ENCODE measurements at regions not wholly inside any gene's neighbourhood (a gene's known extent, or its start where the extent isn't known, plus 50 kb on each side); places are given as distances from the start of the nearest gene placed in this dataset.
A peak's percentile ranks its signal among the peaks of the same experiment; 100 is the strongest.

- no peak for DNase-seq (ENCODE audit: low read depth)
Observed at GRCh38 chr16:5649762-5650743, 552.5 kb upstream of the EEF2KMT start.

GRCh38 chr16:5647051-5647450, 549.5 kb upstream of the EEF2KMT start:
- DNase-seq (ENCODE audit: low read depth) = no peak

GRCh38 chr16:5643855-5644531, 546.4 kb upstream of the EEF2KMT start:
- no peak for DNase-seq (ENCODE audit: low read depth)

GRCh38 chr16:5642436-5642835, 544.8 kb upstream of the EEF2KMT start:
- DNase-seq (ENCODE audit: low read depth) = no peak

DNA sequence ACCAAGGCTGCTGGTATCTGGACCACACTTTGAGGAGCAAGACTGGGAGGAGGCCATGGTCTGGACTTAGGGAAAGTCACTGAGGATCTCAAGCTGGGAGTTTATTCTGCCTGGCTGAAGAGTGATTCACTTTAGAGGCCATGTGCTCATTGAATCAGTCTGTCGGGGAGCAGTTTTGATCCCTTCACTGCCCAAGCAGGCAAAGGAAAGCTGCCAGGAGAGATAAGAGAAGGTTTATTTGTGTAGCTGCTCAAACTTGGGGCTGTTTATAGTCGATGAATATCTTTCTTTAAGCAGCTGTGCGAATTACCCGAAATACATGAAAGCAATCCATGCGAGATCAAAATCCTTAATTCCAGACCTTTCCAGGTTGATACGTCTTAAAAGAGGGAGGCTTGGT, 544.4 kb upstream of the EEF2KMT start:
- no peak for DNase-seq (ENCODE audit: low read depth)

- no peak for DNase-seq (ENCODE audit: low read depth)
Observed at GRCh38 chr16:5640883-5641282, 543.3 kb upstream of the EEF2KMT start.

- no peak for DNase-seq (ENCODE audit: low read depth)
Observed at GRCh38 chr16:5639531-5639930, 541.9 kb upstream of the EEF2KMT start.

DNA sequence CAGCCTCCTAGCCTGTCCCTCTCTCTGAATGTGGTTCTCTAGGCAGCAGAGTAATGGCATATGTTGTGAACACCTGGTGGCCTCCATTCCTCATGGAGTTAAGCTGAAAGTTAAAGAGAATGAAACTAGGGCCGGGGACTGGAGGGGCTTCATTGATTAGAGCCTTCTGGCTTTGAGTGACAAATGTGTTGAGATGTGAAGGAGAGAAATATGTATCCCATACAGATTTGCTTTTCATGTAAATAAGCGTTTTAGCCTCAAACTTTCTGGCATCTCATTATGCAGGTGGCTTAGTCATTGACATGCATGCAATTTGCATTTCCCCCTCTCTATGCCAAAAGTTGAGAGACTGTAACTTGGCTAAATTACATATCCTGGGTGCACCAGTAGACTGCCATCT, 537.7 kb upstream of the EEF2KMT start:
- DNase-seq (ENCODE audit: low read depth) = no peak

DNA sequence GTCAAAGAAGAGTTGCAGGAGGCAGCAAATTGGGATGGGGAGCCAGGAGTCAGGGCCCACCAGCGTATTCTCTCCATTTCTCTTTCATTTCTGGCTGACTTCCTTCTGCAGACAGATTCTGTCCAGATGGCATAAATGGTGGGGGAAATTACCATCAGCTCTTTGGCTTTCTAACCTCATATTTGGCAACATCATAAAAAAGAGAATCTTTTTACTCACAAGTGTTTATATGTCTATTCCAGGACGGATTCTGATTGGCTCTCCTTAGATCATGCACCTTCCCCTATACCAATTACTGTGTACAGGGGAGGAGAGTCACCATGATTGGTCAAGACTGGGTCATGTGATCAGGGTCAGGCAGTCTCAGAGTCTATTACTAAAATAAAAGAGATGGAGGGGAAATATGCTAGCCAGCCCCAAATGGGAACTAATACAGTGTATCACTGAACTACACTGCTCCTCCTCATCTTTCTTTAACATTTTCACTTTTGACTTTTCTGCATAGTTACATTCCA, 537.1 kb upstream of the EEF2KMT start:
- no peak for DNase-seq (ENCODE audit: low read depth)

- no peak for DNase-seq (ENCODE audit: low read depth)
Observed at GRCh38 chr16:5633845-5634440, 536.3 kb upstream of the EEF2KMT start.

DNA sequence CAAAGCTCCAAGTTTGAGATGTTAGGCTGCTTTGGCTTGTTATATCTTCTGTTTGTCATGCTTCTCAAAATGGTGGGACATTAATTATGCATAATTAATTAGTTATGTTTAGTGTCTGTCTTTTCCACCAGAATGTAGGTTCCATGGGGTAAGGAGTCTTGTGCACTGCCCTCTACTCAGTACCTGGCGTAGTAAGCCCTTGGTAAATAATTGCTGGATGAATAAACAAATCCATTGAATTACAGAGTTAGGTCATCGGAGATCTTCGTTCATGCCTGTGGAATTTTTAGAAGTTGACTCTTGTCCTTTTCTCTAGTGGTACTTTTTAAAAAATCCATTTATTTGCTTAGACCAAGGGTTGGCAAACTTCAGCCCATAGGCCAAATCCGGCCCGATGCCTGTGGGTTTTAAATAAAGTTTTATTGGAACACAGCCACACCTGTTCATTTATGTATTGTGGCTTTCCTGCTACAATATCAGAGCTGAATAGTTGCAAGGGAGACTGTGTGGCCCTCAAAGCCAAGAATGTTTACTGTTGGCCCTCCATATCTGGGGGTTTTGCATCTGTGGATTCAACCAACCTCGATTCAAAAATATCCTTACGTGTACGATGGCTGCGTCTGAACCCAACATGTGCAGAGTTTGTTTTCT, 524.8 kb upstream of the EEF2KMT start:
- no peak for DNase-seq (ENCODE audit: low read depth)

DNA sequence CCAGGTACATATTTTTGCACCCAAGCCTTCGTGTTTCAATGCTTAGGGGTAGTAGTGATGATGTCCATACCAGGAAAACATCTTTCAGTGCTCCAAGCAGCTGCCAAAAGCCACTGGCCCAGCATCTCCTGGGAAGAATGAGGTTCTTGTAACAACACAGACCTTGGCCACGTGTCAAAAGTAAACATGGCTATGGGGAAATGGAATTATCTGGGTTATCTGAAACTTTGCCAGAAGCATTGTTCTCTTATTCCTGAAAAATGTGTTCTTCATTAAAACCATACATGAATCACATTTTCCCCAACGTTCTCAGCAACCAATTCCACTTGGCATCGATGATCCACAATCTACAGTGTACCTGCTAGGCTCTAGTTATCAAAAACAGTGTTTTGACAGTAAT, 524.2 kb upstream of the EEF2KMT start:
- DNase-seq (ENCODE audit: low read depth) = no peak

- no peak for DNase-seq (ENCODE audit: low read depth)
Observed at GRCh38 chr16:5619304-5619703, 521.7 kb upstream of the EEF2KMT start.

GRCh38 chr16:5616841-5617240, 519.2 kb upstream of the EEF2KMT start:
- no peak for DNase-seq (ENCODE audit: low read depth)

DNA sequence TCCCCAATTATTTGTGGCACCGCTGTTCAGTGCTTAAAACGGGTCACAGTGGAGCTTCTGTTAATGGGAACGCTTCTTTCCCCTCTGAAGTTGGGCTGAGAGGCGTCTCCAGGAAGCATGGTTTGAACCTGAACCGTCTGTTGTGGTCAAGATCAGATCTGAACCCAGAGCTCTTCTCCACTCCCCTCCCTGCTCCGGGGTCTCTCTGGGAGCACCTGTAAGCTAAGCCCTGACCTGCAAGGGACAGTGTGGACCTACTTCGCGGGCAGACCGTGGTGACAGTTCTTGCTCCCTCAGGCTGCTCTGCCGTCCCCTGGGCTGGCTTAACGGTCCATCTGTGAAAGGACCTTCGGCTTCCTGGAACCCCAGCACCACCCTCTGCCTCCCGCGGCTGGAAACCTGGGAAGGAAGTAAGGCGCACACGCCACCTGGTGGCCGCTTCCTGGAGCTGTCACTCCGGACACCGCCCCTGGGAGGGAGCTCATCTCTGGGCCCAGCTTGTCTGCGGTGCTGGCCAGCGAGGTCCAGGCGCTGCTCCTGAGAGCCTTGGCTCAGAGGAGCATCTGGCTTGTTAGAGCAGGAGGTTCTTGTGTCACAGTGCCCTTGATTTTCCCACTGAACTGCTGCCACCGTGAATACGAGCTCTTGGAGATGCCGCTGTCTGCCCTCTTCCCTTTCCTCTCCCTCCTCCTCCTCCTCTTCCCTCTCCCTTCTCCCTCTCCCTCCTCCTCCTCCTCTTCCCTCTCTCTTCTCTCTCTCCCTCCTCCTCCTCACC, 518.5 kb upstream of the EEF2KMT start:
- peak; percentile 6 for DNase-seq (ENCODE audit: low read depth)

DNA sequence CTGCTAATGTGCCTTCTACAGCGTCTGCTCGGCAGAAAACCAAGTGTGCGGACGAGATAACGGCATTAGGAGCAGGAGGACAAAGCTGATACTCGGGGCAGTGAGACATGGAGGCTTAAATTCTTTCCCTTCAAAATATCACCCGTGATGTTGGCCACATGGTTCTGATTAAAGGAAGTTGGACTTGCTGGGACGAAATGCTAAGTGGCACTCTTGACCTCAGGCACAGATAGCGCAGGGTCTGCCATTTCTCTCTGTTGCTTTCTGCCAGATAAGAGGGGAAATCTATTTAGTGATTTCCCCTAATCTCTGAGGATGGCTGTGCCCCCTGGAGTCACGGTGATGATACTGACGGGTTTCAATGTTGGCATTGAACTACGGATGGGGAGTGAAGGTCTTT, 509.6 kb upstream of the EEF2KMT start:
- no peak for DNase-seq (ENCODE audit: low read depth)

GRCh38 chr16:5605404-5605803, 507.8 kb upstream of the EEF2KMT start:
- no peak for DNase-seq (ENCODE audit: low read depth)

DNA sequence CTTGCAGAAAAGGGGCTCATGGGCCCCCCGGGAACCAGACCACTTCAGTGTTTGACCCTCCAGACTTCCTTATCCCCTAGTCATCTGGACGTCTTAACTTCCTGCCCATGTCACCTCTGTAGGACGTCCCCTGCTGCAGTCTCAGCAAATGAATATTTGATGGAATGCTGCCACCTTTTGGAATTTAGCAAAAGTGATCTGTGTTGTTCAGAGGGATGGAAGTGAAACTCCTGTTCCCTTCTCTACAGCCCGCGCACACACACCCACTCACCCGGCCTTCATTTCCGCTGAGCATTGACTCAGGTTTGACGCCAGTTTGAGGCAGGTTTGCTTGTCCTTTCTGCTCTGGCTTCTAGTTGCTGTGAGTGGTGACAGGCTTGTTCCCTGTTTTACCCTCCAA, 507.2 kb upstream of the EEF2KMT start:
- DNase-seq (ENCODE audit: low read depth) = no peak

GRCh38 chr16:5603836-5604235, 506.2 kb upstream of the EEF2KMT start:
- DNase-seq (ENCODE audit: low read depth) = no peak

- DNase-seq (ENCODE audit: low read depth) = no peak
Observed at GRCh38 chr16:5601957-5602356, 504.4 kb upstream of the EEF2KMT start.

GRCh38 chr16:5598793-5599192, 501.2 kb upstream of the EEF2KMT start:
- DNase-seq (ENCODE audit: low read depth) = no peak

Data from stimulated activated CD8-positive, alpha-beta memory T cell treated with anti-CD3 and anti-CD28 coated beads, Interleukin-15, amount 100 ng/mL, for 24 hours (primary cell).